ENCODE measurements at regions not wholly inside any gene's neighbourhood (a gene's known extent, or its start where the extent isn't known, plus 50 kb on each side); places are given as distances from the start of the nearest gene placed in this dataset.
"Not testable (repeated sequence)": the region's sequence is repeated elsewhere in the genome, so short reads cannot be mapped to it uniquely, and the experiment has no call there.

- intact Hi-C loops (cut with DNase I): no loop called here
- no peak for DNase-seq (ENCODE audit: low spot score)
These were observed 148.4 kb downstream of the ASMT start for GRCh38 chrX:1763294-1763693.

GRCh38 chrX:1764883-1765364 lies 150.1 kb downstream of the ASMT start:
- intact Hi-C loops (cut with DNase I); DNase-seq (ENCODE audit: low spot score): not testable (repeated sequence)

- DNase-seq (ENCODE audit: low spot score): no peak
- intact Hi-C loops (cut with DNase I): no loop called here
These were observed 152.2 kb downstream of the ASMT start for GRCh38 chrX:1767026-1767425.

- intact Hi-C loops (cut with DNase I): no loop called here
- no peak for DNase-seq (ENCODE audit: low spot score)
These were observed 164.0 kb downstream of the ASMT start for GRCh38 chrX:1778817-1779216.

- DNase-seq (ENCODE audit: low spot score): no peak
- intact Hi-C loops (cut with DNase I): no loop called here
These were observed 164.8 kb downstream of the ASMT start for GRCh38 chrX:1779626-1780025.

GRCh38 chrX:1781766-1782165 lies 166.9 kb downstream of the ASMT start:
- intact Hi-C loops (cut with DNase I): no loop called here
- DNase-seq (ENCODE audit: low spot score): no peak

- DNase-seq (ENCODE audit: low spot score): no peak
- intact Hi-C loops (cut with DNase I): no loop called here
These were observed 169.9 kb downstream of the ASMT start for GRCh38 chrX:1784773-1785172.

- no peak for DNase-seq (ENCODE audit: low spot score)
- intact Hi-C loops (cut with DNase I): no loop called here
These were observed 173.5 kb downstream of the ASMT start for GRCh38 chrX:1788300-1788911.

GRCh38 chrX:1792636-1793035 lies 177.8 kb downstream of the ASMT start:
- intact Hi-C loops (cut with DNase I): loop anchor here in 1 of 2 donors (2.0 kb wide), 1 partner anchor 46 kb away; no protein-coding TSS in a partner anchor
- DNase-seq (ENCODE audit: low spot score): no peak

GRCh38 chrX:1794586-1794985 lies 179.7 kb downstream of the ASMT start:
- intact Hi-C loops (cut with DNase I): no loop called here
- no peak for DNase-seq (ENCODE audit: low spot score)

- DNase-seq (ENCODE audit: low spot score): no peak
- intact Hi-C loops (cut with DNase I): no loop called here
These were observed 188.1 kb downstream of the ASMT start for GRCh38 chrX:1802912-1803311.

GRCh38 chrX:1803741-1804140 lies 188.9 kb downstream of the ASMT start:
- intact Hi-C loops (cut with DNase I): no loop called here
- DNase-seq (ENCODE audit: low spot score): no peak

GRCh38 chrX:1807301-1807731 lies 192.5 kb downstream of the ASMT start:
- intact Hi-C loops (cut with DNase I): no loop called here
- no peak for DNase-seq (ENCODE audit: low spot score)

GRCh38 chrX:1809581-1809980 lies 194.7 kb downstream of the ASMT start:
- DNase-seq (ENCODE audit: low spot score): no peak
- intact Hi-C loops (cut with DNase I): no loop called here

- intact Hi-C loops (cut with DNase I): no loop called here
- no peak for DNase-seq (ENCODE audit: low spot score)
These were observed 198.9 kb downstream of the ASMT start for GRCh38 chrX:1813809-1814208.

GRCh38 chrX:1815456-1816175 lies 200.8 kb downstream of the ASMT start:
- no peak for DNase-seq (ENCODE audit: low spot score)
- intact Hi-C loops (cut with DNase I): no loop called here

- DNase-seq (ENCODE audit: low spot score); intact Hi-C loops (cut with DNase I): not testable (repeated sequence)
These were observed 201.6 kb downstream of the ASMT start for GRCh38 chrX:1816387-1816982.

GRCh38 chrX:1821846-1822245 lies 207.0 kb downstream of the ASMT start:
- DNase-seq (ENCODE audit: low spot score): no peak
- intact Hi-C loops (cut with DNase I): no loop called here

GRCh38 chrX:1824855-1825254 lies 210.0 kb downstream of the ASMT start:
- DNase-seq (ENCODE audit: low spot score): no peak
- intact Hi-C loops (cut with DNase I): no loop called here

GRCh38 chrX:1833656-1834360 lies 218.9 kb downstream of the ASMT start:
- intact Hi-C loops (cut with DNase I): no loop called here
- DNase-seq (ENCODE audit: low spot score): no peak

Data from posterior vena cava (tissue), 2 donors.